ENCODE measurements at regions not wholly inside any gene's neighbourhood (a gene's known extent, or its start where the extent isn't known, plus 50 kb on each side); places are given as distances from the start of the nearest gene placed in this dataset.

DNA sequence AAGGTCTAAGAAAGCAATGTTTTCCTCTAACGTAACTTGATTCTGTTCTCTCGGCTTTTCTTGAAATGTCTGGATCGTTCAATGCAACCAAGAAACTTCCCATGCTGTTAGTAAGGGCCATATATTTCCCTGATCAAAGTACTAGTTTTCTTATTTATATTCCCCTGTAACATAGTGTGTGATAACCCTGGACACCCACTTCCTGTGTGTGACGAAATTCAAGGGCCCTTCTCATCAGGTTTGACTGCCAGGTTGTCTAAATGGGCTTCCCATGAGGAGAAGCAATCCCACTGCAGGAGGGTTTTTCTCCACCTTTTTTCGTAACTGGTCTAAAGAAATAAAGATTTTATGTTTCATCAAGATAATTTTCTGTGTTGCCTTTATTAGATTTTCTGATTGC is 102.6 kb upstream of the RPS6KA2 start:
- Histone ChIP-seq H3K4me1 (ENCODE audit: insufficient read depth) (no peaks in the 10 kb centered on the region), H3K4me3 (no peak overlapping the region), H3K9me3 (no peaks in the 10 kb centered on the region), H3K27me3 (no peaks in the 10 kb centered on the region), H3K36me3 (no peaks in the 10 kb centered on the region), H3K27ac (no peak overlapping the region)
- TF ChIP-seq, protein P1, sequence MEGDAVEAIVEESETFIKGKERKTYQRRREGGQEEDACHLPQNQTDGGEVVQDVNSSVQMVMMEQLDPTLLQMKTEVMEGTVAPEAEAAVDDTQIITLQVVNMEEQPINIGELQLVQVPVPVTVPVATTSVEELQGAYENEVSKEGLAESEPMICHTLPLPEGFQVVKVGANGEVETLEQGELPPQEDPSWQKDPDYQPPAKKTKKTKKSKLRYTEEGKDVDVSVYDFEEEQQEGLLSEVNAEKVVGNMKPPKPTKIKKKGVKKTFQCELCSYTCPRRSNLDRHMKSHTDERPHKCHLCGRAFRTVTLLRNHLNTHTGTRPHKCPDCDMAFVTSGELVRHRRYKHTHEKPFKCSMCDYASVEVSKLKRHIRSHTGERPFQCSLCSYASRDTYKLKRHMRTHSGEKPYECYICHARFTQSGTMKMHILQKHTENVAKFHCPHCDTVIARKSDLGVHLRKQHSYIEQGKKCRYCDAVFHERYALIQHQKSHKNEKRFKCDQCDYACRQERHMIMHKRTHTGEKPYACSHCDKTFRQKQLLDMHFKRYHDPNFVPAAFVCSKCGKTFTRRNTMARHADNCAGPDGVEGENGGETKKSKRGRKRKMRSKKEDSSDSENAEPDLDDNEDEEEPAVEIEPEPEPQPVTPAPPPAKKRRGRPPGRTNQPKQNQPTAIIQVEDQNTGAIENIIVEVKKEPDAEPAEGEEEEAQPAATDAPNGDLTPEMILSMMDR (IDR thresholded peaks at IDR 0.05): no peak
- TF ChIP-seq POLR2A (IDR thresholded peaks at IDR 0.05) (no peak), EP300 (IDR thresholded peaks at IDR 0.05) (no peak)
- WGBS, 3 donors: 69 to 74% (median 72%) methylated on average over 5 of the region's 5 CpGs
- intact Hi-C loops (cut with DNase I): no loop called here
- no peak for DNase-seq

DNA sequence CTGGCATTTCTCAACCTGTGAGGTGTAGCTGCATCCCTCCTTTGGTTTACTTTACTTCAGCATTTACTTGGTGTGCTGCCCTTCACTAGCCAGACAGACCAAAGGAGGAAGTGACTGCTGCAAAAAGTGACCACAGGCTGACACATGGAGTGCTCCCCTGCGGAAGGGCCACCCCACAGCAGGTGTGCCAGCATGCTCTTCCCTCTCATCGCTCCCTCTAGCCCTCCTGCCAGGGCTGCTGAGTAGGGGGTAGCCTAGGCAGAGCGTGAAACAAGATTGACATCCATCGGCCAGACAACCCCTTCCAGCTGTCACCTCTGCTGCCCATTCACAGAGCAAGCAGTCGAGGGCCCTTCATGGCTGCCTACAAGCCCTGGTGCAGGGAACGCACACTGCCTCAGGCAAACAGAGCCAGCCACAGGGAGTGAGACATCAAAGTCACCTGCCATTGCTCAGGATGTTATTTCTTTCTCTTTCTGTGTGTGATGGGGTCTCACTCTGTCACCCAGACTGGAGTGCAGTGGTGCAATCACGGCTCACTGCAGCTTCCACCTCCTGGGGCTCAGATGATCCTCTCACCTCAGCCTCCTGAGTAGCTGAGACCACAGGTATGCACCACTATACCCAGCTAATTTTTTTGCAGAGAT is 102.0 kb upstream of the RPS6KA2 start:
- 81 to 87% (median 82%) methylated on average over 7 of the region's 7 CpGs for WGBS, 3 donors
- no peak overlapping the region for H3K27ac ChIP-seq
- H3K36me3 ChIP-seq: no peaks in the 10 kb centered on the region
- TF ChIP-seq EP300 (IDR thresholded peaks at IDR 0.05): no peak
- intact Hi-C loops (cut with DNase I): no loop called here
- no peak for DNase-seq
- no peaks in the 10 kb centered on the region for H3K9me3 ChIP-seq
- no peak overlapping the region for H3K4me3 ChIP-seq
- H3K4me1 ChIP-seq (ENCODE audit: insufficient read depth): no peaks in the 10 kb centered on the region
- H3K27me3 ChIP-seq: no peaks in the 10 kb centered on the region

DNA sequence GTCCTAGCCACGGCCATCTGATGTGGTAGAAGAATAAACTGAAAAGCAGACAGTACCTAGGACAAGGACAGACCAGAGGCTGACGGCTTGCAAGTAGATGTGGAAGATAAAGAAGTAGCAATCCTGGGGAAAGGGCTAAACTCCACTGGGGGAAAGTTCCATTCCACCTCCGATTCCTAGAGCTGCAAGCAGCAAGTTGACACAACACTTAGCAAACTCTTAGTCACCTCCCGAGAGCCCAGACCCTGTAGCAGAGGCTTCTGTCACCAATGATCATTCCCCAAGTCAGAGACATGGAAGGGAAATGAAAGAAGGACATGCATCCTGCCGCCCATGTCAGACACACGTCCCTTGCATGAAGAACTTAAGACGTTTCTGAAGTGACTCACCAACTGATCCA is 99.2 kb upstream of the RPS6KA2 start:
- no peak for DNase-seq
- H3K4me3 ChIP-seq: no peak overlapping the region
- H3K9me3 ChIP-seq: no peaks in the 10 kb centered on the region
- intact Hi-C loops (cut with DNase I): no loop called here
- 82 to 87% (median 86%) methylated on average over 7 of the region's 7 CpGs for WGBS, 3 donors
- no peak overlapping the region for H3K27ac ChIP-seq
- no peaks in the 10 kb centered on the region for H3K36me3 ChIP-seq
- no peaks in the 10 kb centered on the region for H3K27me3 ChIP-seq
- H3K4me1 ChIP-seq (ENCODE audit: insufficient read depth): no peaks in the 10 kb centered on the region
- TF ChIP-seq EP300 (IDR thresholded peaks at IDR 0.05): no peak

DNA sequence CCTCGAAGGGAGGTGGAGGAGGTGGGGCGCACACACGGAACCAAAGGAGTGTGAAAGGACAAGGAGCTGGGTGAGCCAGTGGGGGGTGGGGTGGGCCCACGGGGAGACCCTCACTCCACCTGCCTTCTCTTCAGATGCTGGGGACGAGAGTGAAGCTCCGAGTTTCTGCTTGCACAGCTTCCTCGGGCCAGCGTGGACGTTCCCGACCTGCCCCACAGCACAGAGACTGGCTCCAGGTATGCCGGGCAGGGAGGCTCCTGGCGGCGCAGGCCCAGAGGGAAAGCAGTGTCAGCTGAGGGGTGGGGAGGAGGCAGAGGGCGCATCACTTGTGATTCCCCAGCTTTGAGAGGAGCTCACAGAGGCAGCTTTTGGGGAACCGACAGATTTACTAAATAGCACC is 98.5 kb upstream of the RPS6KA2 start:
- Histone ChIP-seq H3K27ac (no peak overlapping the region), H3K9me3 (no peaks in the 10 kb centered on the region), H3K4me1 (ENCODE audit: insufficient read depth) (no peaks in the 10 kb centered on the region), H3K27me3 (no peaks in the 10 kb centered on the region), H3K4me3 (no peak overlapping the region), H3K36me3 (no peaks in the 10 kb centered on the region)
- WGBS, 3 donors: 89 to 92% (median 89%) methylated on average over 15 of the region's 15 CpGs
- intact Hi-C loops (cut with DNase I): no loop called here
- TF ChIP-seq EP300 (IDR thresholded peaks at IDR 0.05) (no peak), POLR2A (IDR thresholded peaks at IDR 0.05) (no peak)
- TF ChIP-seq, protein P1 (IDR thresholded peaks at IDR 0.05): no peak
- no peak for DNase-seq

DNA sequence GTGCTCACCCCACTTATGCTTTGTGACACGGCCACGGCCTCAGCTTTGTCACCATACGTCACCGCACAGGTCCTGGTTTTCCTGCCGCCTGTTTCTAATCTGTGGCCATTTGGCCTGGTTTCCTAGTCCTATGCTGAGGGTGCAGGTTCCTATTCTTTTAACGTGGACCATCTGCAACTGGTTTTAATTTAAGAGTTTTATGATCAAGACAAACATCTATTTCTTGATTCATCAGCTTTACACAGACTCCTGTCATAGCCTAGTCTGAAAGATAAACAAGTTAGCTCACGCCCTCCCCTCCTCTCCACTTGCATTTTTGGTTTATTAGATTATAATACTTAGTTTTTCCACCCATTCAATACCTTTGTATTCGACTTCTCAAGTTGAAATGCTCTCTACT is 97.5 kb upstream of the RPS6KA2 start:
- Histone ChIP-seq H3K36me3 (no peaks in the 10 kb centered on the region), H3K9me3 (no peaks in the 10 kb centered on the region), H3K4me1 (ENCODE audit: insufficient read depth) (no peaks in the 10 kb centered on the region), H3K27me3 (no peaks in the 10 kb centered on the region), H3K4me3 (no peak overlapping the region), H3K27ac (no peak overlapping the region)
- TF ChIP-seq, protein P1 (IDR thresholded peaks at IDR 0.05): no peak
- TF ChIP-seq EP300 (IDR thresholded peaks at IDR 0.05) (no peak), POLR2A (IDR thresholded peaks at IDR 0.05) (no peak)
- intact Hi-C loops (cut with DNase I): no loop called here
- WGBS, 3 donors: 80 to 85% (median 81%) methylated on average over 8 of the region's 8 CpGs
- no peak for DNase-seq
